AG20443 (cell line): ENCODE measurements at regions not wholly inside any gene's neighbourhood (a gene's known extent, or its start where the extent isn't known, plus 50 kb on each side); places are given as distances from the start of the nearest gene placed in this dataset.
"Not testable (repeated sequence)": the region's sequence is repeated elsewhere in the genome, so short reads cannot be mapped to it uniquely, and the experiment has no call there.

Experiments
- DNase-seq: peaks from one replicate; pipeline ENCODE4 v3.0.0; 2012; ENCODE audit warnings: low spot score, mixed read lengths

GRCh38 chr18:71370671-71371445 lies 1082.0 kb downstream of the SOCS6 start:
- DNase-seq: no peak

- DNase-seq: no peak
Observed at GRCh38 chr18:71370095-71370494, 1081.2 kb downstream of the SOCS6 start.

- no peak for DNase-seq
Observed at GRCh38 chr18:71362140-71362539, 1073.3 kb downstream of the SOCS6 start.

- DNase-seq: not testable (repeated sequence)
Observed at GRCh38 chr18:71355599-71355998, 1066.8 kb downstream of the SOCS6 start.

- DNase-seq: no peak
Observed at GRCh38 chr18:71352618-71353017, 1063.8 kb downstream of the SOCS6 start.

GRCh38 chr18:71336576-71337210 lies 1047.8 kb downstream of the SOCS6 start:
- no peak for DNase-seq

- DNase-seq: no peak
Observed at GRCh38 chr18:71329563-71329962, 1040.7 kb downstream of the SOCS6 start.

GRCh38 chr18:71329114-71329513 lies 1040.3 kb downstream of the SOCS6 start:
- DNase-seq: no peak

- no peak for DNase-seq
Observed at GRCh38 chr18:71327850-71328249, 1039.0 kb downstream of the SOCS6 start.

GRCh38 chr18:71327441-71327840 lies 1038.6 kb downstream of the SOCS6 start:
- DNase-seq: no peak

- no peak for DNase-seq
Observed at GRCh38 chr18:71326826-71327225, 1038.0 kb downstream of the SOCS6 start.

- DNase-seq: no peak
Observed at GRCh38 chr18:71324356-71324755, 1035.5 kb downstream of the SOCS6 start.

- no peak for DNase-seq
Observed at GRCh38 chr18:71322201-71322600, 1033.4 kb downstream of the SOCS6 start.

GRCh38 chr18:71321319-71321718 lies 1032.5 kb downstream of the SOCS6 start:
- no peak for DNase-seq

GRCh38 chr18:71304856-71305255 lies 1016.0 kb downstream of the SOCS6 start:
- DNase-seq: no peak

GRCh38 chr18:71303743-71304142 lies 1014.9 kb downstream of the SOCS6 start:
- not testable (repeated sequence) for DNase-seq

GRCh38 chr18:71301596-71301995 lies 1012.8 kb downstream of the SOCS6 start:
- no peak for DNase-seq

GRCh38 chr18:71294201-71294600 lies 1005.4 kb downstream of the SOCS6 start:
- not testable (repeated sequence) for DNase-seq

- no peak for DNase-seq
Observed at GRCh38 chr18:71293322-71293721, 1004.5 kb downstream of the SOCS6 start.

- DNase-seq: no peak
Observed at GRCh38 chr18:71287268-71287667, 998.4 kb downstream of the SOCS6 start.

- no peak for DNase-seq
Observed at GRCh38 chr18:71252351-71252865, 963.6 kb downstream of the SOCS6 start.

GRCh38 chr18:71250191-71250590 lies 961.3 kb downstream of the SOCS6 start:
- no peak for DNase-seq

- no peak for DNase-seq
Observed at GRCh38 chr18:71249791-71250190, 960.9 kb downstream of the SOCS6 start.
